OCI-LY1 (cell line): ENCODE measurements at regions not wholly inside any gene's neighbourhood (a gene's known extent, or its start where the extent isn't known, plus 50 kb on each side); places are given as distances from the start of the nearest gene placed in this dataset.

Source experiments
- H2AFZ ChIP-seq: fragments of 200-600 bp; sonication (generic), shearing (Covaris generic); 2 replicates; pipeline ENCODE4 v1.6.0; 2014; ENCODE audit warnings: antibody characterized with exemption, mild to moderate bottlenecking, low read length
- H3F3A ChIP-seq: fragments of 200-600 bp; sonication (generic), shearing (Covaris generic); 2 replicates; pipeline ENCODE4 v1.6.0; 2014; ENCODE audit warnings: mild to moderate bottlenecking, antibody characterized with exemption, low read length, moderate library complexity; ENCODE audit not compliant: insufficient read depth
- H3K27ac ChIP-seq: fragments of 200-600 bp; sonication (generic); 2 replicates; pipeline ENCODE4 v1.5.1; 2014; ENCODE audit warnings: low read length, mixed run types, mild to moderate bottlenecking, low read depth; ENCODE audit not compliant: poor library complexity, severe bottlenecking
- H3K27me3 ChIP-seq: fragments of 200-600 bp; sonication (generic); 2 replicates; pipeline ENCODE4 v1.6.0; 2014; ENCODE audit warnings: antibody characterized with exemption, mild to moderate bottlenecking, low read length, moderate library complexity; ENCODE audit not compliant: insufficient read depth
- H3K36me3 ChIP-seq: fragments of 200-600 bp; sonication (generic); 2 replicates; pipeline ENCODE4 v1.6.1; 2014; ENCODE audit warnings: mild to moderate bottlenecking, antibody characterized with exemption, low read length, moderate library complexity, mixed read lengths; ENCODE audit not compliant: insufficient read depth
- H3K4me1 ChIP-seq: fragments of 200-600 bp; sonication (generic); 2 replicates; pipeline ENCODE4 v1.5.1; 2014; ENCODE audit warnings: mild to moderate bottlenecking, low read length, moderate library complexity; ENCODE audit not compliant: insufficient read depth, severe bottlenecking
- H3K4me2 ChIP-seq: fragments of 200-600 bp; sonication (generic), shearing (Covaris generic); 2 replicates; pipeline ENCODE4 v1.6.1; 2014; ENCODE audit warnings: low read length
- H3K4me3 ChIP-seq: fragments of 200-600 bp; sonication (generic); 2 replicates; pipeline ENCODE4 v1.5.1; 2014; ENCODE audit warnings: low read length, low read depth, mild to moderate bottlenecking, mixed read lengths; ENCODE audit not compliant: poor library complexity, severe bottlenecking
- H3K79me2 ChIP-seq: fragments of 200-600 bp; shearing (Covaris generic); 2 replicates; pipeline ENCODE4 v1.6.1; 2016; ENCODE audit warnings: mixed run types, low read length, mixed read lengths; ENCODE audit not compliant: insufficient read depth
- H3K9ac ChIP-seq: fragments of 200-600 bp; sonication (generic), shearing (Covaris generic); 2 replicates; pipeline ENCODE4 v1.6.1; 2014; ENCODE audit warnings: mild to moderate bottlenecking, low read length, mixed read lengths
- H3K9me2 ChIP-seq: fragments of 200-600 bp; sonication (generic), shearing (Covaris generic); 2 replicates; pipeline ENCODE4 v1.6.1; 2014; ENCODE audit warnings: low read depth, mild to moderate bottlenecking, low read length, mixed read lengths
- H3K9me3 ChIP-seq: fragments of 200-600 bp; shearing (Covaris generic); 2 replicates; pipeline ENCODE4 v1.6.1; 2014; ENCODE audit warnings: low read length, mixed read lengths
- H4K20me1 ChIP-seq: fragments of 200-600 bp; sonication (generic), shearing (Covaris generic); 2 replicates; pipeline ENCODE4 v1.6.0; 2016; ENCODE audit warnings: mild to moderate bottlenecking, low read length; ENCODE audit not compliant: insufficient read depth
- CTCF ChIP-seq: fragments of 200-600 bp; sonication (generic), shearing (Covaris generic); IDR thresholded peaks from 2 replicates; pipeline ENCODE4 v1.5.1; 2017; ENCODE audit warnings: mild to moderate bottlenecking, antibody characterized with exemption, low read length, moderate library complexity, mixed read lengths
- EZH2 ChIP-seq: fragments of 200-600 bp; sonication (generic), shearing (Covaris generic); IDR thresholded peaks from 2 replicates; pipeline ENCODE4 v1.8.0; 2017; ENCODE audit warnings: borderline replicate concordance, mixed run types, mild to moderate bottlenecking, antibody characterized with exemption, low read length, moderate library complexity, mixed read lengths

GRCh38 chr14:86530457-86530856 lies 1000.5 kb downstream of the FLRT2 start:
- no peaks in the 10 kb centered on the region for H4K20me1 ChIP-seq
- TF ChIP-seq CTCF = no peak
- no peaks in the 10 kb centered on the region for H3K27me3 ChIP-seq

GRCh38 chr14:86527312-86527711 lies 997.4 kb downstream of the FLRT2 start:
- Histone ChIP-seq H3K9me3 (no peaks in the 10 kb centered on the region), H3F3A (no peaks in the 10 kb centered on the region), H2AFZ (no peak overlapping the region), H3K4me2 (no peak overlapping the region), H3K27me3 (no peaks in the 10 kb centered on the region), H3K27ac (no peak overlapping the region), H3K36me3 (no peaks in the 10 kb centered on the region), H3K4me1 (no peaks in the 10 kb centered on the region), H3K9me2 (no peaks in the 10 kb centered on the region), H3K79me2 (no peaks in the 10 kb centered on the region), H3K9ac (no peak overlapping the region), H3K4me3 (no peak overlapping the region), H4K20me1 (no peaks in the 10 kb centered on the region)
- TF ChIP-seq CTCF (no peak), EZH2 (no peak)

More at GRCh38 chr14:86530457-86530856, 1000.5 kb downstream of the FLRT2 start:
- H3K4me3 ChIP-seq = no peak overlapping the region
- H3K27ac ChIP-seq = no peak overlapping the region
- no peaks in the 10 kb centered on the region for H3K4me1 ChIP-seq
- H3F3A ChIP-seq = no peaks in the 10 kb centered on the region
- H2AFZ ChIP-seq = no peak overlapping the region
- no peak overlapping the region for H3K4me2 ChIP-seq
- no peaks in the 10 kb centered on the region for H3K36me3 ChIP-seq
- no peaks in the 10 kb centered on the region for H3K9me3 ChIP-seq
- H3K9ac ChIP-seq = no peak overlapping the region
- H3K9me2 ChIP-seq = no peaks in the 10 kb centered on the region
- no peaks in the 10 kb centered on the region for H3K79me2 ChIP-seq

GRCh38 chr14:86525673-86526072 lies 995.7 kb downstream of the FLRT2 start:
- H3K9me3 ChIP-seq = no peaks in the 10 kb centered on the region
- no peaks in the 10 kb centered on the region for H4K20me1 ChIP-seq
- no peaks in the 10 kb centered on the region for H3K9me2 ChIP-seq
- no peak overlapping the region for H3K4me3 ChIP-seq
- no peak for TF ChIP-seq CTCF
- no peak for TF ChIP-seq EZH2
- no peaks in the 10 kb centered on the region for H3K27me3 ChIP-seq
- no peaks in the 10 kb centered on the region for H3K79me2 ChIP-seq
- H3K9ac ChIP-seq = no peak overlapping the region
- no peak overlapping the region for H3K4me2 ChIP-seq
- H2AFZ ChIP-seq = no peak overlapping the region
- H3K36me3 ChIP-seq = no peaks in the 10 kb centered on the region
- no peaks in the 10 kb centered on the region for H3F3A ChIP-seq
- no peak overlapping the region for H3K27ac ChIP-seq
- no peaks in the 10 kb centered on the region for H3K4me1 ChIP-seq
